CD4-positive, alpha-beta T cell (primary cell): ENCODE measurements at regions not wholly inside any gene's neighbourhood (a gene's known extent, or its start where the extent isn't known, plus 50 kb on each side); places are given as distances from the start of the nearest gene placed in this dataset.

Experiments used
- ATAC-seq: fragments of 200-7000 bp; cut with Tn5 transposase; one replicate; pipeline ENCODE4 v1.10.0; 2022; ENCODE audit warnings: mild to moderate bottlenecking; ENCODE audit not compliant: poor library complexity
- CTCF ChIA-PET: fragments of 350-600 bp; sonication (Branson Sonifier 250); formaldehyde crosslinking; loops from one replicate; lab custom pipeline; 2021; ENCODE audit warnings: antibody characterized with exemption, inconsistent platforms; lab: Charles Lee
- POLR2A ChIA-PET: fragments of 350-600 bp; sonication (Branson Sonifier 250); formaldehyde crosslinking; loops from one replicate; lab custom pipeline; 2021; ENCODE audit warnings: antibody characterized with exemption, inconsistent platforms; lab: Charles Lee
- DNase-seq, 14 experiments: peaks; one replicate each; pipeline ENCODE4 v3.0.0-alpha.2; 2013 to 2020; ENCODE audit warnings: mixed read lengths in 2 of 14
- H3K27ac ChIP-seq, 2 donors: one replicate each; pipeline versions ENCODE4 v1.5.1 to v1.7.0; 2013; ENCODE audit warnings: low read length in 2 of 2, low read depth in 1 of 2, mild to moderate bottlenecking in 1 of 2
- H3K27me3 ChIP-seq, 2 experiments: 1 replicate in 1 of 2; 2 replicates in 1 of 2; pipeline versions ENCODE4 v1.6.1 to v1.7.0; 2013; ENCODE audit warnings: low read length in 2 of 2, control low read depth in 1 of 2, mild to moderate bottlenecking in 1 of 2, moderate library complexity in 1 of 2; ENCODE audit not compliant: insufficient read depth in 2 of 2, control insufficient read depth in 1 of 2
- H3K36me3 ChIP-seq: one replicate; pipeline ENCODE4 v1.6.1; 2013; ENCODE audit warnings: low read length, control low read depth; ENCODE audit not compliant: insufficient read depth
- H3K4me1 ChIP-seq: one replicate; pipeline ENCODE4 v1.6.1; 2013; ENCODE audit warnings: low read length, control low read depth; ENCODE audit not compliant: insufficient read depth
- H3K4me3 ChIP-seq: one replicate; pipeline ENCODE4 v1.5.1; 2013; ENCODE audit warnings: mild to moderate bottlenecking, low read length, moderate library complexity
- H3K9me3 ChIP-seq, 2 experiments: 1 replicate in 1 of 2; 2 replicates in 1 of 2; pipeline versions ENCODE4 v1.6.1 to v1.7.0; 2013; ENCODE audit warnings: low read length in 2 of 2, mild to moderate bottlenecking in 2 of 2, control low read depth in 1 of 2, moderate library complexity in 1 of 2; ENCODE audit not compliant: control insufficient read depth in 1 of 2, insufficient read depth in 1 of 2
- H3K27ac Mint-ChIP-seq: one replicate; pipeline ENCODE4 v1.8.0; 2020; ENCODE audit warnings: mixed read lengths
- H3K27me3 Mint-ChIP-seq: one replicate; pipeline ENCODE4 v1.8.0; 2021; ENCODE audit warnings: mixed read lengths
- H3K36me3 Mint-ChIP-seq: one replicate; pipeline ENCODE4 v1.8.0; 2021; ENCODE audit warnings: low read depth, mixed read lengths
- H3K4me1 Mint-ChIP-seq: one replicate; pipeline ENCODE4 v1.8.0; 2021; ENCODE audit warnings: low read depth, mixed read lengths
- H3K4me3 Mint-ChIP-seq: one replicate; pipeline ENCODE4 v1.8.0; 2020; ENCODE audit warnings: mild to moderate bottlenecking, mixed read lengths
- H3K9me3 Mint-ChIP-seq: one replicate; pipeline ENCODE4 v1.8.0; 2020; ENCODE audit warnings: mixed read lengths
- CTCF ChIP-seq: fragments of 200-600 bp; IDR thresholded peaks from one replicate; pipeline ENCODE4 v1.8.0; 2022; ENCODE audit warnings: antibody characterized with exemption, mild to moderate bottlenecking
- intact Hi-C, 2 experiments: fragments of 100-400 bp; cut with DNase I in 1 of 2; cut with micrococcal nuclease in 1 of 2; formaldehyde crosslinking; loops; one replicate each; pipeline versions ENCODE4 v1.15.1 to v1.9.0; 2023 to 2025; cut with DNase I, micrococcal nuclease

GRCh38 chr2:8000870-8001269 lies 681.0 kb upstream of the ID2 start:
- Mint-ChIP-seq H3K4me1 (peaks cover 7% of the 10 kb centered on the region), H3K9me3 (no peaks in the 10 kb centered on the region), H3K36me3 (no peaks in the 10 kb centered on the region), H3K27ac (no peak overlapping the region), H3K4me3 (no peak overlapping the region), H3K27me3 (no peaks in the 10 kb centered on the region)
- POLR2A ChIA-PET: no interaction called here
- intact Hi-C loops: loop anchor here in 1 of 2 experiments (5.0 kb wide), 1 partner anchor 686 kb away; no protein-coding TSS in a partner anchor
- H3K36me3 ChIP-seq: no peaks in the 10 kb centered on the region
- no peaks in the 10 kb centered on the region for H3K27me3 ChIP-seq
- TF ChIP-seq CTCF: no peak
- no peaks in the 10 kb centered on the region for H3K4me1 ChIP-seq
- CTCF ChIA-PET: no interaction called here
- DNase-seq (peak in 3 of 14 experiments; percentile 21 to 27 (median 23)), ATAC-seq (no peak)
- no peak overlapping the region for H3K27ac ChIP-seq
- no peak overlapping the region for H3K4me3 ChIP-seq
- H3K9me3 ChIP-seq: no peaks in the 10 kb centered on the region

- intact Hi-C loops: loop anchor here in 1 of 2 experiments (5.0 kb wide), 1 partner anchor 684 kb away; no protein-coding TSS in a partner anchor
- Histone ChIP-seq H3K36me3 (no peaks in the 10 kb centered on the region), H3K4me1 (no peaks in the 10 kb centered on the region), H3K27me3 (no peaks in the 10 kb centered on the region), H3K4me3 (no peak overlapping the region), H3K27ac (no peak overlapping the region), H3K9me3 (no peaks in the 10 kb centered on the region)
- ATAC-seq: no peak
- ChIA-PET POLR2A (no interaction called here), CTCF (no interaction called here)
- no peaks in the 10 kb centered on the region for H3K36me3 Mint-ChIP-seq
- H3K4me3 Mint-ChIP-seq: no peak overlapping the region
- no peaks in the 10 kb centered on the region for H3K4me1 Mint-ChIP-seq
- H3K9me3 Mint-ChIP-seq: no peaks in the 10 kb centered on the region
- DNase-seq: no peak
- H3K27ac Mint-ChIP-seq: no peak overlapping the region
- no peaks in the 10 kb centered on the region for H3K27me3 Mint-ChIP-seq
- no peak for TF ChIP-seq CTCF
Observed at GRCh38 chr2:8002765-8003393, 679.0 kb upstream of the ID2 start.

- Histone ChIP-seq H3K27ac (no peak overlapping the region), H3K4me1 (no peaks in the 10 kb centered on the region), H3K9me3 (no peaks in the 10 kb centered on the region), H3K36me3 (no peaks in the 10 kb centered on the region), H3K27me3 (no peaks in the 10 kb centered on the region), H3K4me3 (no peak overlapping the region)
- no peak overlapping the region for H3K27ac Mint-ChIP-seq
- ATAC-seq (no peak), DNase-seq (no peak)
- no peaks in the 10 kb centered on the region for H3K9me3 Mint-ChIP-seq
- H3K4me3 Mint-ChIP-seq: no peak overlapping the region
- CTCF ChIA-PET: no interaction called here
- intact Hi-C loops: loop anchor here in 1 of 2 experiments (5.0 kb wide), 1 partner anchor 684 kb away; no protein-coding TSS in a partner anchor
- POLR2A ChIA-PET: no interaction called here
- no peaks in the 10 kb centered on the region for H3K36me3 Mint-ChIP-seq
- TF ChIP-seq CTCF: no peak
- no peaks in the 10 kb centered on the region for H3K4me1 Mint-ChIP-seq
- H3K27me3 Mint-ChIP-seq: no peaks in the 10 kb centered on the region
Observed at GRCh38 chr2:8003462-8004075, 678.3 kb upstream of the ID2 start.
